ENCODE measurements at regions not wholly inside any gene's neighbourhood (a gene's known extent, or its start where the extent isn't known, plus 50 kb on each side); places are given as distances from the start of the nearest gene placed in this dataset.
"Not testable (repeated sequence)": the region's sequence is repeated elsewhere in the genome, so short reads cannot be mapped to it uniquely, and the experiment has no call there.

- intact Hi-C loops (cut with DNase I), result no loop called here
- 62 to 100% (median 78%) methylated on average over 1 to 3 of the region's 3 CpGs for WGBS, 4 donors
- Histone ChIP-seq H3K27ac (no peak overlapping the region), H3K4me3 (no peak overlapping the region), H3K4me1 (replicated peaks in 1 of 2) (no peaks in the 10 kb centered on the region), H3K36me3 (replicated peaks in 1 of 2) (no peaks in the 10 kb centered on the region), H3K9me3 (replicated peaks in 1 of 3) (no peaks in the 10 kb centered on the region), H3K27me3 (no peaks in the 10 kb centered on the region)
- TF ChIP-seq CTCF (IDR thresholded peaks at IDR 0.05) (no peak), POLR2A (IDR thresholded peaks at IDR 0.05) (no peak)
- DNase-seq, result no peak
Observed at GRCh38 chrX:116749943-116750342, 287.2 kb upstream of the CT83 start.

- 49 to 58% (median 52%) methylated on average over 2 of the region's 2 CpGs for WGBS, 4 donors
- Histone ChIP-seq H3K27ac (no peak overlapping the region), H3K36me3 (replicated peaks in 1 of 2) (no peaks in the 10 kb centered on the region), H3K4me1 (replicated peaks in 1 of 2) (no peaks in the 10 kb centered on the region), H3K4me3 (no peak overlapping the region), H3K27me3 (no peaks in the 10 kb centered on the region), H3K9me3 (replicated peaks in 1 of 3) (no peaks in the 10 kb centered on the region)
- TF ChIP-seq POLR2A (IDR thresholded peaks at IDR 0.05), result no peak
- TF ChIP-seq CTCF (IDR thresholded peaks at IDR 0.05), result no peak
- intact Hi-C loops (cut with DNase I), result no loop called here
- DNase-seq, result no peak
Observed at GRCh38 chrX:116732214-116732613, 269.4 kb upstream of the CT83 start.

GRCh38 chrX:116726806-116727205 lies 264.0 kb upstream of the CT83 start:
- DNase-seq, result no peak
- Histone ChIP-seq H3K36me3 (replicated peaks in 1 of 2) (no peaks in the 10 kb centered on the region), H3K9me3 (replicated peaks in 1 of 3) (no peaks in the 10 kb centered on the region), H3K27ac (no peak overlapping the region), H3K4me1 (replicated peaks in 1 of 2) (no peaks in the 10 kb centered on the region), H3K27me3 (no peaks in the 10 kb centered on the region), H3K4me3 (no peak overlapping the region)
- TF ChIP-seq CTCF (IDR thresholded peaks at IDR 0.05), result no peak
- WGBS, 4 donors, result 73 to 82% (median 81%) methylated on average over 4 of the region's 4 CpGs
- intact Hi-C loops (cut with DNase I), result no loop called here

- WGBS, 4 donors, result 68 to 91% (median 81%) methylated on average over 17 to 19 of the region's 19 CpGs
- no peak for DNase-seq
- Histone ChIP-seq H3K4me3 (no peak overlapping the region), H3K9me3 (replicated peaks in 1 of 3) (no peaks in the 10 kb centered on the region), H3K36me3 (replicated peaks in 1 of 2) (no peaks in the 10 kb centered on the region), H3K27me3 (no peaks in the 10 kb centered on the region), H3K4me1 (replicated peaks in 1 of 2) (no peaks in the 10 kb centered on the region), H3K27ac (no peak overlapping the region)
- intact Hi-C loops (cut with DNase I), result no loop called here
- no peak for TF ChIP-seq CTCF (IDR thresholded peaks at IDR 0.05)
- no peak for TF ChIP-seq POLR2A (IDR thresholded peaks at IDR 0.05)
Observed at GRCh38 chrX:116694046-116694445, 231.3 kb upstream of the CT83 start.

GRCh38 chrX:116679544-116679943 lies 216.8 kb upstream of the CT83 start:
- H3K36me3 ChIP-seq (replicated peaks in 1 of 2); intact Hi-C loops (cut with DNase I); DNase-seq; H3K4me3 ChIP-seq; H3K27ac ChIP-seq; H3K4me1 ChIP-seq (replicated peaks in 1 of 2); H3K27me3 ChIP-seq; H3K9me3 ChIP-seq (replicated peaks in 1 of 3): not testable (repeated sequence)
- WGBS, 4 donors, result 61 to 83% (median 71%) methylated on average over 5 to 7 of the region's 7 CpGs

Measured in adrenal gland (tissue), 9 donors.